ENCODE measurements at regions not wholly inside any gene's neighbourhood (a gene's known extent, or its start where the extent isn't known, plus 50 kb on each side); places are given as distances from the start of the nearest gene placed in this dataset.

- no peaks in the 10 kb centered on the region for H3K4me1 ChIP-seq (ENCODE audit: insufficient read depth)
- H4K20me1 ChIP-seq (ENCODE audit: insufficient read depth, poor library complexity, severe bottlenecking) = no peaks in the 10 kb centered on the region
- 85% methylated on average over 2 of the region's 2 CpGs for WGBS (ENCODE audit: low lambda C conversion rate, missing lambda C conversion rate)
- TF ChIP-seq EZH2 (IDR thresholded peaks at IDR 0.05; ENCODE audit: borderline replicate concordance) (no peak), EZH2phosphoT487 (IDR thresholded peaks at IDR 0.05; ENCODE audit: low read depth, severe bottlenecking, unreplicated experiment) (no peak)
- TF ChIP-seq, protein P1, sequence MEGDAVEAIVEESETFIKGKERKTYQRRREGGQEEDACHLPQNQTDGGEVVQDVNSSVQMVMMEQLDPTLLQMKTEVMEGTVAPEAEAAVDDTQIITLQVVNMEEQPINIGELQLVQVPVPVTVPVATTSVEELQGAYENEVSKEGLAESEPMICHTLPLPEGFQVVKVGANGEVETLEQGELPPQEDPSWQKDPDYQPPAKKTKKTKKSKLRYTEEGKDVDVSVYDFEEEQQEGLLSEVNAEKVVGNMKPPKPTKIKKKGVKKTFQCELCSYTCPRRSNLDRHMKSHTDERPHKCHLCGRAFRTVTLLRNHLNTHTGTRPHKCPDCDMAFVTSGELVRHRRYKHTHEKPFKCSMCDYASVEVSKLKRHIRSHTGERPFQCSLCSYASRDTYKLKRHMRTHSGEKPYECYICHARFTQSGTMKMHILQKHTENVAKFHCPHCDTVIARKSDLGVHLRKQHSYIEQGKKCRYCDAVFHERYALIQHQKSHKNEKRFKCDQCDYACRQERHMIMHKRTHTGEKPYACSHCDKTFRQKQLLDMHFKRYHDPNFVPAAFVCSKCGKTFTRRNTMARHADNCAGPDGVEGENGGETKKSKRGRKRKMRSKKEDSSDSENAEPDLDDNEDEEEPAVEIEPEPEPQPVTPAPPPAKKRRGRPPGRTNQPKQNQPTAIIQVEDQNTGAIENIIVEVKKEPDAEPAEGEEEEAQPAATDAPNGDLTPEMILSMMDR (IDR thresholded peaks at IDR 0.05; ENCODE audit: poor library complexity) = no peak
- H3K36me3 ChIP-seq (replicated peaks; ENCODE audit: insufficient read depth, low read depth) = no peaks in the 10 kb centered on the region
- H3K27ac ChIP-seq = no peak overlapping the region
- no peaks in the 10 kb centered on the region for H3K9me2 ChIP-seq (replicated peaks; ENCODE audit: insufficient read depth)
- no peaks in the 10 kb centered on the region for H3K79me2 ChIP-seq
- H3K9me3 ChIP-seq (ENCODE audit: low read depth) = no peaks in the 10 kb centered on the region
- no peak overlapping the region for H3K4me2 ChIP-seq
- no peaks in the 10 kb centered on the region for H3K27me3 ChIP-seq
- no peak overlapping the region for H3K4me3 ChIP-seq
- DNase-seq (ENCODE audit: low spot score) = no peak
- H2AFZ ChIP-seq = no peak overlapping the region
Observed at GRCh38 chr12:24393071-24393470, 443.6 kb upstream of the SOX5 start.

- WGBS (ENCODE audit: low lambda C conversion rate, missing lambda C conversion rate) = 83% methylated on average over 1 of the region's 1 CpG
- no peaks in the 10 kb centered on the region for H3K9me2 ChIP-seq (replicated peaks; ENCODE audit: insufficient read depth)
- H2AFZ ChIP-seq = no peak overlapping the region
- H3K36me3 ChIP-seq (replicated peaks; ENCODE audit: insufficient read depth, low read depth) = no peaks in the 10 kb centered on the region
- no peak overlapping the region for H3K4me2 ChIP-seq
- H3K4me3 ChIP-seq = no peak overlapping the region
- H3K79me2 ChIP-seq = no peaks in the 10 kb centered on the region
- TF ChIP-seq EZH2 (IDR thresholded peaks at IDR 0.05; ENCODE audit: borderline replicate concordance) = no peak
- no peak for TF ChIP-seq EZH2phosphoT487 (IDR thresholded peaks at IDR 0.05; ENCODE audit: low read depth, severe bottlenecking, unreplicated experiment)
- TF ChIP-seq, protein P1 (IDR thresholded peaks at IDR 0.05; ENCODE audit: poor library complexity) = no peak
- no peak for DNase-seq (ENCODE audit: low spot score)
- no peaks in the 10 kb centered on the region for H3K27me3 ChIP-seq
- H3K9me3 ChIP-seq (ENCODE audit: low read depth) = no peaks in the 10 kb centered on the region
- H3K27ac ChIP-seq = no peak overlapping the region
- H4K20me1 ChIP-seq (ENCODE audit: insufficient read depth, poor library complexity, severe bottlenecking) = no peaks in the 10 kb centered on the region
- no peaks in the 10 kb centered on the region for H3K4me1 ChIP-seq (ENCODE audit: insufficient read depth)
Observed at GRCh38 chr12:24389394-24389793, 439.9 kb upstream of the SOX5 start.

- H3K79me2 ChIP-seq = no peaks in the 10 kb centered on the region
- H3K9me2 ChIP-seq (replicated peaks; ENCODE audit: insufficient read depth) = no peaks in the 10 kb centered on the region
- H3K4me1 ChIP-seq (ENCODE audit: insufficient read depth) = no peaks in the 10 kb centered on the region
- H3K9me3 ChIP-seq (ENCODE audit: low read depth) = no peaks in the 10 kb centered on the region
- H3K36me3 ChIP-seq (replicated peaks; ENCODE audit: insufficient read depth, low read depth) = no peaks in the 10 kb centered on the region
- no peaks in the 10 kb centered on the region for H4K20me1 ChIP-seq (ENCODE audit: insufficient read depth, poor library complexity, severe bottlenecking)
- H3K27ac ChIP-seq = no peak overlapping the region
- TF ChIP-seq EZH2 (IDR thresholded peaks at IDR 0.05; ENCODE audit: borderline replicate concordance) = no peak
- TF ChIP-seq EZH2phosphoT487 (IDR thresholded peaks at IDR 0.05; ENCODE audit: low read depth, severe bottlenecking, unreplicated experiment) = no peak
- no peak overlapping the region for H3K4me3 ChIP-seq
- no peak overlapping the region for H2AFZ ChIP-seq
- no peak overlapping the region for H3K4me2 ChIP-seq
- no peak for DNase-seq (ENCODE audit: low spot score)
- H3K27me3 ChIP-seq = no peaks in the 10 kb centered on the region
- 83% methylated on average over 3 of the region's 3 CpGs for WGBS (ENCODE audit: low lambda C conversion rate, missing lambda C conversion rate)
Observed at GRCh38 chr12:24387381-24387780, 437.9 kb upstream of the SOX5 start.

- no peak overlapping the region for H3K4me3 ChIP-seq
- 71% methylated on average over 3 of the region's 3 CpGs for WGBS (ENCODE audit: low lambda C conversion rate, missing lambda C conversion rate)
- H3K9me3 ChIP-seq (ENCODE audit: low read depth) = no peaks in the 10 kb centered on the region
- H4K20me1 ChIP-seq (ENCODE audit: insufficient read depth, poor library complexity, severe bottlenecking) = no peaks in the 10 kb centered on the region
- no peak overlapping the region for H3K27ac ChIP-seq
- H3K4me1 ChIP-seq (ENCODE audit: insufficient read depth) = no peaks in the 10 kb centered on the region
- no peak overlapping the region for H2AFZ ChIP-seq
- no peaks in the 10 kb centered on the region for H3K27me3 ChIP-seq
- no peak for DNase-seq (ENCODE audit: low spot score)
- no peaks in the 10 kb centered on the region for H3K9me2 ChIP-seq (replicated peaks; ENCODE audit: insufficient read depth)
- H3K4me2 ChIP-seq = no peak overlapping the region
- TF ChIP-seq EZH2 (IDR thresholded peaks at IDR 0.05; ENCODE audit: borderline replicate concordance) (no peak), EZH2phosphoT487 (IDR thresholded peaks at IDR 0.05; ENCODE audit: low read depth, severe bottlenecking, unreplicated experiment) (no peak)
- TF ChIP-seq, protein P1 (IDR thresholded peaks at IDR 0.05; ENCODE audit: poor library complexity) = no peak
- H3K36me3 ChIP-seq (replicated peaks; ENCODE audit: insufficient read depth, low read depth) = no peaks in the 10 kb centered on the region
- no peaks in the 10 kb centered on the region for H3K79me2 ChIP-seq
Observed at GRCh38 chr12:24386836-24387235, 437.4 kb upstream of the SOX5 start.
